ENCODE measurements at regions not wholly inside any gene's neighbourhood (a gene's known extent, or its start where the extent isn't known, plus 50 kb on each side); places are given as distances from the start of the nearest gene placed in this dataset.
"Not testable (repeated sequence)": the region's sequence is repeated elsewhere in the genome, so short reads cannot be mapped to it uniquely, and the experiment has no call there.

GRCh38 chr3:152646004-152646403, 188.9 kb upstream of the P2RY1 start:
- Histone ChIP-seq H3K27ac (no peak overlapping the region), H3K4me3 (no peak overlapping the region), H3K9me3 (no peaks in the 10 kb centered on the region), H3K27me3 (no peaks in the 10 kb centered on the region), H3K36me3 (replicated peaks in 1 of 2; ENCODE audit: insufficient read depth in 1 of 2, low read depth in 2 of 2) (no peaks in the 10 kb centered on the region), H3K4me1 (no peaks in the 10 kb centered on the region)
- WGBS, 2 donors, result 24 to 34% methylated on average over 4 of the region's 4 CpGs
- TF ChIP-seq, protein P1, sequence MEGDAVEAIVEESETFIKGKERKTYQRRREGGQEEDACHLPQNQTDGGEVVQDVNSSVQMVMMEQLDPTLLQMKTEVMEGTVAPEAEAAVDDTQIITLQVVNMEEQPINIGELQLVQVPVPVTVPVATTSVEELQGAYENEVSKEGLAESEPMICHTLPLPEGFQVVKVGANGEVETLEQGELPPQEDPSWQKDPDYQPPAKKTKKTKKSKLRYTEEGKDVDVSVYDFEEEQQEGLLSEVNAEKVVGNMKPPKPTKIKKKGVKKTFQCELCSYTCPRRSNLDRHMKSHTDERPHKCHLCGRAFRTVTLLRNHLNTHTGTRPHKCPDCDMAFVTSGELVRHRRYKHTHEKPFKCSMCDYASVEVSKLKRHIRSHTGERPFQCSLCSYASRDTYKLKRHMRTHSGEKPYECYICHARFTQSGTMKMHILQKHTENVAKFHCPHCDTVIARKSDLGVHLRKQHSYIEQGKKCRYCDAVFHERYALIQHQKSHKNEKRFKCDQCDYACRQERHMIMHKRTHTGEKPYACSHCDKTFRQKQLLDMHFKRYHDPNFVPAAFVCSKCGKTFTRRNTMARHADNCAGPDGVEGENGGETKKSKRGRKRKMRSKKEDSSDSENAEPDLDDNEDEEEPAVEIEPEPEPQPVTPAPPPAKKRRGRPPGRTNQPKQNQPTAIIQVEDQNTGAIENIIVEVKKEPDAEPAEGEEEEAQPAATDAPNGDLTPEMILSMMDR (IDR thresholded peaks at IDR 0.05), result no peak
- no peak for TF ChIP-seq POLR2A (IDR thresholded peaks at IDR 0.05)
- no peak for ATAC-seq
- intact Hi-C loops (cut with DNase I), result no loop called here
- DNase-seq, result no peak

GRCh38 chr3:152650177-152650576, 184.8 kb upstream of the P2RY1 start:
- Histone ChIP-seq H3K9me3 (no peaks in the 10 kb centered on the region), H3K27me3 (no peaks in the 10 kb centered on the region), H3K36me3 (replicated peaks in 1 of 2; ENCODE audit: insufficient read depth in 1 of 2, low read depth in 2 of 2) (no peaks in the 10 kb centered on the region), H3K4me1 (no peaks in the 10 kb centered on the region), H3K27ac (peak overlapping the region in 3 of 4 donors; percentile 30 to 62 (median 37)), H3K4me3 (no peak overlapping the region)
- intact Hi-C loops (cut with DNase I), result no loop called here
- TF ChIP-seq POLR2A (IDR thresholded peaks at IDR 0.05), result no peak
- TF ChIP-seq, protein P1 (IDR thresholded peaks at IDR 0.05), result no peak
- DNase-seq (peak; percentile 24 to 59 (median 36)), ATAC-seq (peak; percentile 90)
- WGBS, 2 donors, result 9 to 23% methylated on average over 4 of the region's 4 CpGs

DNA sequence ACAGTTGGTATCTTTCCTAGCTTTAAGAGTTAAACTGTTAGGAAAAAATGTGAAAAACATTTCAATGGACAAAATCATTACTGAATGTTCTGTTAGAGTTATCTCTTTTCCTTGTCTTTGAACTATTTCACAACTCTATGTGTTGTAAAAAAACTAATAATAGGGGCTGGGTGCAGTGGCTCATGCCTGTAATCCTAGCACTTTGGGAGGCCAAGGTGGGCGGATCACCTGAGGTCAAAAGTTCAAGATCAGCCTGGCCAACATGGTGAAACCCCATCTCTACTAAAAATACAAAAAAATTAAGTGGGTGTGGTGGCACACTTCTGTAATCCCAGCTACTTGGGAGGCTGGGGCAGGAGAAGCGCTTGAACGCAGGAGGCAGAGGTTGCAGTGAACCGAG, 184.0 kb upstream of the P2RY1 start:
- H3K27me3 ChIP-seq; ATAC-seq; DNase-seq; H3K9me3 ChIP-seq; H3K4me1 ChIP-seq; H3K36me3 ChIP-seq (replicated peaks in 1 of 2; ENCODE audit: insufficient read depth in 1 of 2, low read depth in 2 of 2); intact Hi-C loops (cut with DNase I); H3K4me3 ChIP-seq: not testable (repeated sequence)
- 67 to 81% methylated on average over 4 of the region's 4 CpGs for WGBS, 2 donors
- H3K27ac ChIP-seq, result peak overlapping the region in 3 of 4 donors; percentile 30 to 62 (median 37)

DNA sequence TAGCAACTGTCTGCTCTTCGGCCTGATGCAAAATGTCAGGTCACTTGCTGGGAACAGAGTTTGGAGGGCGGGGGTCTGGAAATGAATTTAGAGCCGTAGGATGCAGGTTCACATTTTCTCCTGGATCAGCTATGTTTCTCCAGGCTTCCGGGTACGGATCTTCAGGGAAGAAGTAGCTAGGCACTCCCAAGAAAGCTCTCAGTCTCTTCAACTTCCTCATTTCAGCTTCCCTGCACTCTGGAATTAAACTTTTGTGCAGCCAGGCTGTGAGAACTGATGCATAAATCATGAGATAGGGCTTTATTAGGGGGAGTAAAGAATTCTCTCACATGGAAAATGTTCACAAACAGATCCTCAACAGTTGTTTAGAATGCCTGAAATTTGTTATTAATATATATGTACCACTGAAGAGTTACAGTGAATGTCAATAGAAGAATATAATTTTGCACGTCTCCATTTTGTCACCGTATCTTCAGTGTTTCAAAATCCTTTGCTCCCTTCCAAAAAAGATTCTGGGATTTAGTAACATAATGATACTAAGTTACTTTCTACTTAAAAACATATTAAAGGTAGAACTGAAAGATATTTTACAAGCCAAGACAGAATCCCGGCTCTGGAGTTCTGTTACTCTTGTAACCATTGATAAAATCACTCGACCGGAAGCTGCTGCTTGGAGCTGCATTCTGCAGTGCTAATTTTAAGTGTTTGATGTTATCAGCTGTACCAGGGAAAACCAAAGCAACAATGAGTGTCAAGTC, 178.5 kb upstream of the P2RY1 start:
- H3K36me3 ChIP-seq (replicated peaks in 1 of 2; ENCODE audit: insufficient read depth in 1 of 2, low read depth in 2 of 2), result no peaks in the 10 kb centered on the region
- no peak overlapping the region for H3K27ac ChIP-seq
- TF ChIP-seq POLR2A (IDR thresholded peaks at IDR 0.05), result no peak
- TF ChIP-seq, protein P1 (IDR thresholded peaks at IDR 0.05), result no peak
- DNase-seq (no peak), ATAC-seq (no peak)
- no peaks in the 10 kb centered on the region for H3K9me3 ChIP-seq
- no peak overlapping the region for H3K4me3 ChIP-seq
- intact Hi-C loops (cut with DNase I), result no loop called here
- WGBS, 2 donors, result 36 to 54% methylated on average over 10 of the region's 10 CpGs
- no peaks in the 10 kb centered on the region for H3K27me3 ChIP-seq
- H3K4me1 ChIP-seq, result no peaks in the 10 kb centered on the region

GRCh38 chr3:152656972-152657355, 178.0 kb upstream of the P2RY1 start:
- H3K4me1 ChIP-seq, result no peaks in the 10 kb centered on the region
- TF ChIP-seq, protein P1 (IDR thresholded peaks at IDR 0.05), result no peak
- TF ChIP-seq POLR2A (IDR thresholded peaks at IDR 0.05), result no peak
- DNase-seq, result no peak
- intact Hi-C loops (cut with DNase I), result no loop called here
- ATAC-seq, result no peak
- H3K9me3 ChIP-seq, result no peaks in the 10 kb centered on the region
- H3K36me3 ChIP-seq (replicated peaks in 1 of 2; ENCODE audit: insufficient read depth in 1 of 2, low read depth in 2 of 2), result no peaks in the 10 kb centered on the region
- H3K4me3 ChIP-seq, result no peak overlapping the region
- H3K27ac ChIP-seq, result no peak overlapping the region
- H3K27me3 ChIP-seq, result no peaks in the 10 kb centered on the region

Data from body of pancreas (tissue), 4 donors.